A549 (cell line): ENCODE measurements at regions not wholly inside any gene's neighbourhood (a gene's known extent, or its start where the extent isn't known, plus 50 kb on each side); places are given as distances from the start of the nearest gene placed in this dataset.
A peak's percentile ranks its signal among the peaks of the same experiment; 100 is the strongest.

Experiments used
- ATAC-seq, 2 experiments: fragments of 200-7000 bp in 1 of 2; fragments of >200 bp in 1 of 2; cut with Nextera tagmentation in 1 of 2; cut with Tn5 transposase in 1 of 2; 3 replicates each; pipeline versions ENCODE4 v1.8.0 to v1.9.1; 2018 to 2020; ENCODE audit warnings: mild to moderate bottlenecking in 1 of 2, moderate library complexity in 1 of 2
- CTCF ChIA-PET: fragments of 300-600 bp; sonication (Branson Sonifier 250); formaldehyde crosslinking; extraction: SDS; loops from one replicate; lab custom pipeline; 2021; ENCODE audit warnings: antibody characterized with exemption, inconsistent platforms; lab: Yijun Ruan, JAX
- POLR2A ChIA-PET: fragments of 350-600 bp; formaldehyde crosslinking; extraction: SDS; loops from one replicate; lab custom pipeline; 2021; ENCODE audit warnings: antibody characterized with exemption, inconsistent platforms; lab: Yijun Ruan, JAX
- DNase-seq, 2 experiments: peaks; one replicate each; pipeline versions ENCODE4 v3.0.0 to v3.0.0-alpha.2; 2011 to 2016; ENCODE audit warnings: low read depth in 1 of 2, low spot score in 1 of 2
- FAIRE-seq: peaks from 2 replicates; lab custom pipeline; 2011; peaks lifted over from hg19 to GRCh38; lab: Jason Lieb, UNC
- H3K27ac ChIP-seq, 2 experiments: fragments of >200 bp; sonication (Bioruptor Twin); formaldehyde crosslinking; 3 replicates each; pipeline ENCODE4 v1.5.1; 2016 to 2017
- H3K4me1 ChIP-seq: fragments of >200 bp; sonication (Bioruptor Twin); formaldehyde crosslinking; 3 replicates; pipeline ENCODE4 v1.6.1; 2016
- H3K4me2 ChIP-seq: fragments of >200 bp; sonication (Bioruptor Twin); formaldehyde crosslinking; 3 replicates; pipeline ENCODE4 v1.6.1; 2016
- H3K4me3 ChIP-seq: fragments of >200 bp; sonication (Bioruptor Twin); formaldehyde crosslinking; 3 replicates; pipeline ENCODE4 v1.5.1; 2016
- H3K9me3 ChIP-seq: fragments of >200 bp; sonication (Bioruptor Twin); formaldehyde crosslinking; 3 replicates; pipeline ENCODE4 v1.6.1; 2016
- CHD2 ChIP-seq: fragments of 150-350 bp; IDR thresholded peaks from 2 replicates; pipeline ENCODE4 v1.6.1; 2014; ENCODE audit warnings: low read length; ENCODE audit not compliant: partially characterized antibody
- EHF ChIP-seq: fragments of 250-450 bp; sonication (Bioruptor Pico); IDR thresholded peaks from 2 replicates; pipeline ENCODE4 v1.5.0; 2020; ENCODE audit warnings: mild to moderate bottlenecking
- FOSB ChIP-seq: fragments of 250-450 bp; sonication (Bioruptor Pico); IDR thresholded peaks from 2 replicates; pipeline ENCODE4 v1.5.0; 2020; ENCODE audit warnings: mild to moderate bottlenecking, moderate library complexity
- FOSL2 ChIP-seq, 2 experiments: fragments of 450-650 bp in 1 of 2; fragments of >200 bp in 1 of 2; sonication (Bioruptor Twin) in 1 of 2; formaldehyde crosslinking; IDR thresholded peaks; 2 replicates each; pipeline versions ENCODE4 v1.5.0 to v1.6.1; 2016 to 2020; ENCODE audit warnings: mild to moderate bottlenecking in 1 of 2, moderate library complexity in 1 of 2
- HDAC2 ChIP-seq: fragments of 200-600 bp; sonication (generic); IDR thresholded peaks from 2 replicates; pipeline ENCODE4 v1.6.1; 2016
- JUN ChIP-seq, 2 experiments: fragments of >200 bp; sonication (Bioruptor Twin); formaldehyde crosslinking; IDR thresholded peaks; 2 replicates in 1 of 2; 3 replicates in 1 of 2; pipeline ENCODE4 v1.6.1; 2016 to 2017
- KDM5A ChIP-seq: fragments of 200-600 bp; sonication (generic); IDR thresholded peaks from 2 replicates; pipeline ENCODE4 v1.6.1; 2016; ENCODE audit warnings: antibody characterized with exemption, mild to moderate bottlenecking
- PHF8 ChIP-seq: fragments of 200-600 bp; sonication (generic); IDR thresholded peaks from 2 replicates; pipeline ENCODE4 v1.6.1; 2016; ENCODE audit warnings: low read depth, mild to moderate bottlenecking, antibody characterized with exemption, moderate library complexity, borderline replicate concordance
- RAD21 ChIP-seq, 2 experiments: fragments of >200 bp in 1 of 2; sonication (Bioruptor Twin) in 1 of 2; formaldehyde crosslinking in 1 of 2; IDR thresholded peaks in 1 of 2; conservative IDR thresholded peaks in 1 of 2; 2 replicates in 1 of 2; 3 replicates in 1 of 2; pipeline ENCODE4 v1.6.1; 2012 to 2018; ENCODE audit warnings: inconsistent platforms in 1 of 2
- SMC3 ChIP-seq: fragments of >200 bp; sonication (Bioruptor Twin); formaldehyde crosslinking; IDR thresholded peaks from 3 replicates; pipeline ENCODE4 v1.6.1; 2018; ENCODE audit warnings: inconsistent platforms
- TP53 ChIP-seq: fragments of 250-450 bp; sonication (Bioruptor Pico); IDR thresholded peaks from 2 replicates; pipeline ENCODE4 v1.5.0; 2021; ENCODE audit warnings: mild to moderate bottlenecking, moderate library complexity
- WGBS: methylation state at CpG from one replicate; pipeline ENCODE4 v1.1.6; 2017; ENCODE audit errors: missing lambda C conversion rate; 5-methylcytosine and 5-hydroxymethylcytosine counted together
- TF ChIP-seq, protein P1 (sequence below): fragments of 200-600 bp; sonication (generic); IDR thresholded peaks from 2 replicates; pipeline ENCODE4 v1.6.1; 2016; ENCODE audit warnings: antibody characterized with exemption, mild to moderate bottlenecking, moderate library complexity
- TF ChIP-seq, protein P2 (sequence below): fragments of 250-450 bp; sonication (Bioruptor Pico); IDR thresholded peaks from 2 replicates; pipeline ENCODE4 v1.5.0; 2021; ENCODE audit warnings: mild to moderate bottlenecking, moderate library complexity, borderline replicate concordance
- TF ChIP-seq, protein P3 (sequence below): fragments of >200 bp; sonication (Bioruptor Twin); formaldehyde crosslinking; IDR thresholded peaks from 3 replicates; pipeline ENCODE4 v1.5.1; 2016

GRCh38 chr6:54716010-54716409 is 130.6 kb upstream of the FAM83B start:
- POLR2A ChIA-PET, result no interaction called here

GRCh38 chr6:54716877-54717276 is 129.7 kb upstream of the FAM83B start:
- no peak for FAIRE-seq
- H3K4me2 ChIP-seq, result no peak overlapping the region
- no peaks in the 10 kb centered on the region for H3K9me3 ChIP-seq
- whole genome bisulfite sequencing, result 65% methylated on average over 3 of the region's 3 CpGs
- no peak for DNase-seq
- no peak overlapping the region for H3K27ac ChIP-seq
- ChIA-PET CTCF (interaction anchor here (0.8 to 2.2 kb wide), 6 partner anchors 10 to 736 kb away, joined by 3 to 15 read pairs (median 4); no protein-coding TSS in a partner anchor), POLR2A (no interaction called here)
- H3K4me3 ChIP-seq, result no peak overlapping the region
- TF ChIP-seq EHF, result no peak
- no peak for TF ChIP-seq JUN (IDR thresholded peaks at IDR 0.05)
- TF ChIP-seq, protein P1, sequence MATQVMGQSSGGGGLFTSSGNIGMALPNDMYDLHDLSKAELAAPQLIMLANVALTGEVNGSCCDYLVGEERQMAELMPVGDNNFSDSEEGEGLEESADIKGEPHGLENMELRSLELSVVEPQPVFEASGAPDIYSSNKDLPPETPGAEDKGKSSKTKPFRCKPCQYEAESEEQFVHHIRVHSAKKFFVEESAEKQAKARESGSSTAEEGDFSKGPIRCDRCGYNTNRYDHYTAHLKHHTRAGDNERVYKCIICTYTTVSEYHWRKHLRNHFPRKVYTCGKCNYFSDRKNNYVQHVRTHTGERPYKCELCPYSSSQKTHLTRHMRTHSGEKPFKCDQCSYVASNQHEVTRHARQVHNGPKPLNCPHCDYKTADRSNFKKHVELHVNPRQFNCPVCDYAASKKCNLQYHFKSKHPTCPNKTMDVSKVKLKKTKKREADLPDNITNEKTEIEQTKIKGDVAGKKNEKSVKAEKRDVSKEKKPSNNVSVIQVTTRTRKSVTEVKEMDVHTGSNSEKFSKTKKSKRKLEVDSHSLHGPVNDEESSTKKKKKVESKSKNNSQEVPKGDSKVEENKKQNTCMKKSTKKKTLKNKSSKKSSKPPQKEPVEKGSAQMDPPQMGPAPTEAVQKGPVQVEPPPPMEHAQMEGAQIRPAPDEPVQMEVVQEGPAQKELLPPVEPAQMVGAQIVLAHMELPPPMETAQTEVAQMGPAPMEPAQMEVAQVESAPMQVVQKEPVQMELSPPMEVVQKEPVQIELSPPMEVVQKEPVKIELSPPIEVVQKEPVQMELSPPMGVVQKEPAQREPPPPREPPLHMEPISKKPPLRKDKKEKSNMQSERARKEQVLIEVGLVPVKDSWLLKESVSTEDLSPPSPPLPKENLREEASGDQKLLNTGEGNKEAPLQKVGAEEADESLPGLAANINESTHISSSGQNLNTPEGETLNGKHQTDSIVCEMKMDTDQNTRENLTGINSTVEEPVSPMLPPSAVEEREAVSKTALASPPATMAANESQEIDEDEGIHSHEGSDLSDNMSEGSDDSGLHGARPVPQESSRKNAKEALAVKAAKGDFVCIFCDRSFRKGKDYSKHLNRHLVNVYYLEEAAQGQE, result no peak
- TF ChIP-seq FOSL2 (IDR thresholded peaks at IDR 0.05), result no peak
- TF ChIP-seq FOSL2 (CRISPR knock-in tag; IDR thresholded peaks at IDR 0.05), result no peak
- TF ChIP-seq KDM5A, result no peak
- TF ChIP-seq HDAC2, result no peak
- no peak for TF ChIP-seq PHF8
- no peak for ATAC-seq
- no peaks in the 10 kb centered on the region for H3K4me1 ChIP-seq

More at GRCh38 chr6:54716010-54716409, 130.6 kb upstream of the FAM83B start:
- H3K9me3 ChIP-seq, result no peaks in the 10 kb centered on the region
- no peak for ATAC-seq
- no peak overlapping the region for H3K4me3 ChIP-seq
- no peak for FAIRE-seq
- H3K4me2 ChIP-seq, result no peak overlapping the region
- no peak for DNase-seq
- WGBS, result 80% methylated on average over 6 of the region's 6 CpGs
- CTCF ChIA-PET, result interaction anchor here (0.7 to 1.3 kb wide), 2 partner anchors 654 to 730 kb away, joined by 3 read pairs; no protein-coding TSS in a partner anchor
- no peaks in the 10 kb centered on the region for H3K4me1 ChIP-seq
- TF ChIP-seq, protein P2, sequence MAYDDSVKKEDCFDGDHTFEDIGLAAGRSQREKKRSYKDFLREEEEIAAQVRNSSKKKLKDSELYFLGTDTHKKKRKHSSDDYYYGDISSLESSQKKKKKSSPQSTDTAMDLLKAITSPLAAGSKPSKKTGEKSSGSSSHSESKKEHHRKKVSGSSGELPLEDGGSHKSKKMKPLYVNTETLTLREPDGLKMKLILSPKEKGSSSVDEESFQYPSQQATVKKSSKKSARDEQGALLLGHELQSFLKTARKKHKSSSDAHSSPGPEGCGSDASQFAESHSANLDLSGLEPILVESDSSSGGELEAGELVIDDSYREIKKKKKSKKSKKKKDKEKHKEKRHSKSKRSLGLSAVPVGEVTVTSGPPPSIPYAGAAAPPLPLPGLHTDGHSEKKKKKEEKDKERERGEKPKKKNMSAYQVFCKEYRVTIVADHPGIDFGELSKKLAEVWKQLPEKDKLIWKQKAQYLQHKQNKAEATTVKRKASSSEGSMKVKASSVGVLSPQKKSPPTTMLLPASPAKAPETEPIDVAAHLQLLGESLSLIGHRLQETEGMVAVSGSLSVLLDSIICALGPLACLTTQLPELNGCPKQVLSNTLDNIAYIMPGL (CRISPR knock-in tag), result no peak
- no peak for TF ChIP-seq CHD2
- no peak overlapping the region for H3K27ac ChIP-seq

DNA sequence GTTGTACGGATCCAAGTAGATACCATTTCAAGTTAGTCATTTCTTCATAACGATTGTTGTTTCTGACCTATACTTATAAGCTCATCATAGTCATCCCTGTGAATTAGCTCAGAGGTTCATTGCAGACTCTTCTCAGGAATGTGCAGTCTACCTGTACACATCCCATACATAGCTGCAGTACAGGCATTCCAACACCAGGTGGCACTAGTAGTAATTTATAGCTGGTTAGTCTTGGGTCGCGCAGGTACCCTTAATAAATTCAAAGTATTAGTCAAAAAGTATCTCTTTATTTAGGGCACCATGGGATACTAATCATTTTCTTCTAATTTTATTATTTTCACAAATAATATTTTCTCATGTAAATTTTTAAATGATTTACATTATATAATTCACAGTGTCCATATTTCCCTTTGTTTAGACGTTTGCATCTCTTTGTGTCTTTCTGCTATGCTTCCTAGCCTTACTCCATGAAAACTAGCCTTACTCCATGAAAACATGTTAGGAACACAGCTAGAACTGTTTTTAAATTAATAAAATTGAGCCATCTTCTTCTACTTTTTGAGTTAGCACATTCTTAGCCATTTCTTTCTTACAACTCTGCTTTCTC is 128.6 kb upstream of the FAM83B start:
- CTCF ChIA-PET, result interaction anchor here (0.5 to 2.8 kb wide), 17 partner anchors 9 to 731 kb away, joined by 3 to 15 read pairs (median 4); no protein-coding TSS in a partner anchor
- H3K27ac ChIP-seq, result no peak overlapping the region
- FAIRE-seq, result no peak
- POLR2A ChIA-PET, result no interaction called here
- peak; percentile 15 to 48 for DNase-seq
- peak in 1 of 2 experiments; percentile 76; a peak in 3 of 6 replicates for ATAC-seq
- 30% methylated on average over 5 of the region's 5 CpGs for WGBS
- H3K9me3 ChIP-seq, result no peaks in the 10 kb centered on the region
- H3K4me1 ChIP-seq, result no peaks in the 10 kb centered on the region
- TF ChIP-seq, protein P3, sequence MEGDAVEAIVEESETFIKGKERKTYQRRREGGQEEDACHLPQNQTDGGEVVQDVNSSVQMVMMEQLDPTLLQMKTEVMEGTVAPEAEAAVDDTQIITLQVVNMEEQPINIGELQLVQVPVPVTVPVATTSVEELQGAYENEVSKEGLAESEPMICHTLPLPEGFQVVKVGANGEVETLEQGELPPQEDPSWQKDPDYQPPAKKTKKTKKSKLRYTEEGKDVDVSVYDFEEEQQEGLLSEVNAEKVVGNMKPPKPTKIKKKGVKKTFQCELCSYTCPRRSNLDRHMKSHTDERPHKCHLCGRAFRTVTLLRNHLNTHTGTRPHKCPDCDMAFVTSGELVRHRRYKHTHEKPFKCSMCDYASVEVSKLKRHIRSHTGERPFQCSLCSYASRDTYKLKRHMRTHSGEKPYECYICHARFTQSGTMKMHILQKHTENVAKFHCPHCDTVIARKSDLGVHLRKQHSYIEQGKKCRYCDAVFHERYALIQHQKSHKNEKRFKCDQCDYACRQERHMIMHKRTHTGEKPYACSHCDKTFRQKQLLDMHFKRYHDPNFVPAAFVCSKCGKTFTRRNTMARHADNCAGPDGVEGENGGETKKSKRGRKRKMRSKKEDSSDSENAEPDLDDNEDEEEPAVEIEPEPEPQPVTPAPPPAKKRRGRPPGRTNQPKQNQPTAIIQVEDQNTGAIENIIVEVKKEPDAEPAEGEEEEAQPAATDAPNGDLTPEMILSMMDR, result peak; percentile 60
- TF ChIP-seq RAD21 (conservative IDR thresholded peaks at IDR 0.05 in 1 of 2, IDR thresholded peaks at IDR 0.05 in 1 of 2) (peak; percentile 53 to 55), SMC3 (peak; percentile 69), TP53 (CRISPR knock-in tag) (no peak), FOSB (no peak)
- no peak overlapping the region for H3K4me2 ChIP-seq
- no peak overlapping the region for H3K4me3 ChIP-seq
